GM21619 (cell line): ENCODE measurements at regions not wholly inside any gene's neighbourhood (a gene's known extent, or its start where the extent isn't known, plus 50 kb on each side); places are given as distances from the start of the nearest gene placed in this dataset.
"Not testable (repeated sequence)": the region's sequence is repeated elsewhere in the genome, so short reads cannot be mapped to it uniquely, and the experiment has no call there.

Experiments used
- ATAC-seq: cut with Tn5 transposase; IDR thresholded peaks from one replicate; pipeline ENCODE4 v1.9.1; 2021; ENCODE audit not compliant: unreplicated experiment

DNA sequence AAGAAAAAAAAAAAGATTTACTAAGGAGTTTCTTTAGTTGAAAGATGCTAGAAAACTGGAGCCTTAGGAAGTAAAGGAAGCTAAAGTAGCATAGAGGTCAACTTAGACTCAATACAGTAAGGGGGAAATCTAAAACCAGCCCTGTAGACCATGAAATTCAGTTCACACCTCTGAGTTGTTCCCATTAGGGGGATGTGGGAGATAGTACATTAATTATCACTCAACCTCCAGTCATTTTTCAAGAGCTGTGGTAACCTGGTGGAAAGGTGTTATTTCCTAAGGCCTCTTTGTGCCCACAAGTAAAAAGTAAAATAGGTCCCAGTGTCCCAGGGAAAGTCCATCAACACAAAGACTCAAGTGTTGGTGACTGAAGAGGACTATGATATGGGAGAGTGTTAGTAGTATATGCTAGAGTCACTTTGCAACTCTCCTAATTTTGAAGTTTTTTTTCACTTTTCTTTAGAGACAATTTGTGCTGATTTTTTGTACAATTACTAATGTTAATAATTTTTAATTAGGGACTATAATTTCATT, 1274.4 kb upstream of the EPHA6 start:
- ATAC-seq = no peak

DNA sequence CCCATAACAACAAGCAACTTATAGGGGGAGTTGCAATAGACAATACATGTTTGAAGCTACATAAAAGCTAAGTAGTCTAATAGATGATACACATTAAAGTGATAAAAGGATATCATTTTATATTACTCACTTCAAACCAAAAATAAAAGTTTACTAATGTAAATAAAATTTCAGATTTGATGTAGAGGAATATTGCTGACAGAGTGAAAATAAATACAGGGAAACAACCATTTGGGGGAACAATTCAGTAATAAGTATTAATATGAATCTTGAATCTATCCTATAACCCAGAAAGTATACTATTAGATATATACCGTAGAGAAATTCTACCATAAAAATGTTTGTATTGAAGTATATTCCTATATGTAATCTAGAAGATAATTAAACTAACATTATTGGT, 1248.9 kb upstream of the EPHA6 start:
- ATAC-seq = no peak

DNA sequence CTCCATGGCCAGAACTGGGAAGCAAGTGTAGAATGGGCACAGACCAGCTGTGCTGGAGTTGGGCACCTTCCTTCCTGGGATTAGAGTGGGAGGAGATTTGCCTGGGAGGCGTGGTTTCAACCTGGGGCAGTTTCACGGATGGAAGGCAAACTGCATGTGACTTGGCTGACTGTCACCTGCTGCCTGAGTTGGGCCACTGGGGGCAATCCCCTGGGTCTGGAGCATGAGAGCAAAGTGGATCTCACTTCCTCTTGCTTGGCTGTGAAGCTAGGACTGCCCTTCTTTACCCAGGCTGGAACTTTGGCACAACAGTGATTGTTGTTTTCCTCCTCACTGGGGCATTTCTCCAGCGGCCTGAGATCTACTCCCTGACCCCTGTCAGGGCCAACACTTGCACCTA, 1247.0 kb upstream of the EPHA6 start:
- no peak for ATAC-seq

DNA sequence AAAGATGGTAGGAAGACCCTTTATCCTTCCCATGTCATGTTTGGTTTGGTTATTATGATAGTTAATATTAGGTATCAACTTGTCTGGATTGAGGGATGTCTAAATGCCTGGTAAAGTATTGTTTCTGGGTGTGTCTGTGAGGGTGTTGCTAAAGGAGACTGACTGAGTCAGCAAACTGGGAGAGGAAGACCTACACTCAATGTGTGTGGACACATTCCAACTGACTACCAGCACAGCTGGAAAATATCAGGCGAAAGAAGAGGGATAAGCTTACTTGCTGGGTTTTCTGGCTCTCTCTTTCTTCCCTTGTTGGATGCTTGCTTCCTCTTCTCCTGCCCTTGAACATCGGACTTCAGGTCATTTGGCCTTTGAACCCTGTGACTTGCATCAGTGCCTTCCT, 1227.6 kb upstream of the EPHA6 start:
- ATAC-seq = no peak

DNA sequence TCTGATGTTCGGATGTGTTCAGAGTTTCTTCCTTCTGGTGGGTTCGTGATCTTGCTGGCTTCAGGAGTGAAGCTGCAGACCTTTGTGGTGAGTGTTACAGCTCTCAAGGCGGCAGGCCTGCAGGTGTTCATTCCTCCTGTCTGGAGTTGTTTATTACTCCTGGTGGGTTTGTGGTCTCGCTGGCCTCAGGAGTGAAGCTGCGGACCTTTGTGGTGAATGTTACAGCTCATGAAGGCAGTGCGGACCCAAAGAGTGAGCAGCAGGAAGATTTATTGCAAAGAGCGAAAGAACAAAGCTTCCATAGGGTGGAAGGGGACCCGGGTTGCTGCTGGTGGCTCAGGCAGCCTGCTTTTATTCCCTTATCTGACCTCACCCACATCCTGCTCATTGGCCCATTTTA, 1226.8 kb upstream of the EPHA6 start:
- ATAC-seq = not testable (repeated sequence)

DNA sequence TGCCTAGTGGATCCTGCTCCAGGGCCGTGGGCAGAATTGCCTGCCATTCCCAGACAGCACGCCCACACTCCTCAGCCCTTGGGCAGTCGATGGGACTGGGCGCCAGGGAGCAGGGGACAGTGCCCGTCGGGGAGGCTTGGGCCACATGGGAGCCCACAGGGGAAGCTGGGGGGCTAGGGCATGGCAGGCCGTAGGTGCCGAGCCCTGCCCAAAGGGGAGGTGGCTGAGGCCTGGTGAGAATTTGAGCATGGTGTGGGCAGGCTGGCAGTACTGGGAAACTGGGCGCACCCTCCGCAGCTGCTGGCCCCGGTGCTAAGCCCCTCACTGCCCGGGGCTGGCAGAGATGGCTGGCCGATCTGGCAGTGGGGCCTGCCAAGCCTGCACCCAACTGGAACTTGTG, 1225.9 kb upstream of the EPHA6 start:
- no peak for ATAC-seq

DNA sequence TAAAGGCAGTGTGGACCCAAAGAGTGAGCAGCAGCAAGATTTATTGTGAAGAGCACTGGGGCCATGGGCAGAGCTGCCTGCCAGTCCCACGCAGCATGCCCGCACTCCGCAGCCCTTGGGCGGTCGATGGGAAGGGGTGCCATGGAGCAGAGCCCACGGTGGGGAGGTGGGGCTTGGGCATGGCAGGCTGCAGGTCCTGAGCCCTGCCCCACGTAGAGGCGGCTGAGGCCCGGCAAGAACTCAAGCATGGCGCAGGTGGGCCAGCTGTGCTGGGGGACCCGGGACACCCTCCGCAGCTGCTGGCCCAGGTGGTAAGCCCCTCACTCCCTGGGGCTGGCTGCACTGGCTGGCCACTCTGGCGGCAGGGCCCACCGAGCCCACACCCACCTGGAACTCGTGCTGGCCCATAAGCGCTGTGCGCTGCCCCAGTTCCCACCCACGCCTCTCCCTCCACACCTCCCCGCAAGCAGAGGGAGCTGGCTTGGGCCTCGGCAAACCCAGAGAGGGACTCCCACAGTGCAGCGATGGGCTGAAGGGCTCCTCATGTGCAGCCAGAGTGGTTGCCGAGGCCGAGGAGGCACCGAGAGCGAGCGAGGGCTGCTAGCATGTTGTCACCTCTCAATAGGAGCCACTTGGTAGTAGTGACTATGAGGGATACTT, 1218.8 kb upstream of the EPHA6 start:
- ATAC-seq = no peak

DNA sequence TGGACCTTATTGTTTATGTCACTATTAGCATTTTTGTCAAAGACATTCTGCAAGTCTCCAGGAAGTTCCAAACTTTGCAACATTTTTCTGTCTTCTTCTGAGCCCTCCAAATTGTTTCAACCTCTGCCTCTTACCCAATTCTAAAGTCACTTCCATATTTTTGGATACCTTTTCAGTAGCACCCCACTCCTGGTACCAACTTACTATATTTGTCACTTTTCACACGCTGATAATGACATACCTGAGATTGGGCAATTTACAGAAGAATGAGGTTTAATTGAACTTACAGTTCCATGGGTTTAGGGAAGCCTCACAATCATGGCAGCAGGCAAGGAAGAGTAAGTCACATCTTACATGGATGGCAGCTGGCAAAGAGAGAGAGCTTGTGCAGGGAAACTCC, 1206.5 kb upstream of the EPHA6 start:
- no peak for ATAC-seq

DNA sequence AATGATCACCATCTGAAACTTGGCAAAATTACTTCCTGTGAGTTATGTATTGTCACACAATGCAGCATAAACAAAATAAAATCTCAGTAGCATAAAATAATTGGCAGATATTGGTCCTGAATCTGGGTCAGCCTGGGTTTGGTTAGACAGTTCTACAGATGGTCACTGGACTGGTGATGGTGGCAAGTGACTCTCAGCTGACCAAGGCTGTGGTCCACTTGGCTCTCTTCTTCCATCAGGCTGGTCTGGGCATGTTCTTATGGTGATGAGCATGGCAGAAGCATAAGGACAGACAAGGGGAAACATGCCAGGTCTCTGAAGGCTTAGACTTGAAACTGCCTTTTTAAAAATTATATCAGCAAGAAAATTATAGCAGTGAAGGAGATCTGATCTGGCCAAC, 1205.0 kb upstream of the EPHA6 start:
- no peak for ATAC-seq

DNA sequence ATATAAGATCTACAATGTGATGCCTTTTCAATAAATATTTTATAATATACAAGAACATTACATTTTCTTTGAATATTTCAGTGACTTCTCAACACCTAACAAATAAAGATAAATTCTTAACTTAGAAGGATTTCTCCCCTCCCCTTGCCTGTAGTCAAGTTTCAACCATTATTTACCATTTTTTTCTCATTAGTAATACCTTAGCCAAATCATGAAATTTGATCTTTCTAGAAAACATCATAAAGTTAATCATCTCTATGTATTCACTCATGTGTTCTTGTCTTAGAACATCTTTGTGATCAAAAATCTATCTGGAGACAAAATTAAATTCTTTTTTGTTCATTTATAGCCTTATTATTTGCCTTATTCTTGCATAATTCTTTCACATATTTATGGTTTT, 1201.8 kb upstream of the EPHA6 start:
- ATAC-seq = no peak

DNA sequence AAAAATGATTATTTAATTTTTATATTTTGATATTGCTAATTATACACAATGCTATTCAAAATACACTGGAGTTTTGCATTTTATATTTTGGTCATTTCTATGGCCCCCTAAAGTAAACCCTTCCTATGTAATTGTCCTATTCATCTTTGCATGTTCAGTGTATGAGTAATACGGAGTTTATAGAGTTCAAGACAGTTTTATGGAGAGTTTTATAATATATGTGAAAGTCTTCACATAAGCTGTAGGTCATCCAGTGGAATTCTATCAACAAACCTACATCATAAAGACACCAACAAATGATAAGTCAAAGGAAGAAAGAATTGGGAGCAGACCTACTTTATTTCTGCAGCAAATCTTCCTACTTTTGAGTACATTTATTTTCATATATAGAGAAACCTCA, 1200.4 kb upstream of the EPHA6 start:
- no peak for ATAC-seq

DNA sequence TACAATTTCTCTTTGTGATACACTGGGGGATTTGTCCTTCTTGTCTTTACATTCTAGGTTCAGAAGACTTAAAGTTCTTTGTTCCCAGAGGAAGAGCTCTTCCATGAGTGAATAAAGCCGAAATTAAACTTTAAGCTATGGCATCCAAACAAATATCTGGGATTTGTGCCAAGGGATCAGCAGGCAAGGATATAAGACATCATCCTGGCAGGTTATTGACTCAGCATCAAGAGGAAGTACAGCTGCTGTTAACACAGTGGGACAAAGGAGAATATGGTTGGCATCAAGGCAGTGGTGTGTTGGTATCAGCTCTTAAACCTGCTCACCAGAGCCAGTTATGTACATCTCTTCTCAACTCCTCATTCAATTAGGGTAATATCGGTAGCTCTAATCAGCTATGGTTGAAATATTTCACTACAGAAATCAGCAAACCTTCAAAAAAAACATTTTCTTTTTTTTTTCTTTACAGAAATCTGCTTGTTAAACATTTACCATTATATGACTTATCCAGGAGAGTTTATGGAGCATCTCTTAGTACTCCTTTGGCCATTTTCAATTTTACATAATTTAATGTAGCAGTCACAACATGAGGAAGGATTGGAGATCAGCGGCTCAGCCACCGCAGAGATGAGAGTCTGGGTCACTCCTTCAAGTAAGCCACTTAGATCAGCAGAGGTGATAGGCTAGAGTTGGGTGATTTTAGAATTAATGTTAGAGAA, 1198.6 kb upstream of the EPHA6 start:
- no peak for ATAC-seq

DNA sequence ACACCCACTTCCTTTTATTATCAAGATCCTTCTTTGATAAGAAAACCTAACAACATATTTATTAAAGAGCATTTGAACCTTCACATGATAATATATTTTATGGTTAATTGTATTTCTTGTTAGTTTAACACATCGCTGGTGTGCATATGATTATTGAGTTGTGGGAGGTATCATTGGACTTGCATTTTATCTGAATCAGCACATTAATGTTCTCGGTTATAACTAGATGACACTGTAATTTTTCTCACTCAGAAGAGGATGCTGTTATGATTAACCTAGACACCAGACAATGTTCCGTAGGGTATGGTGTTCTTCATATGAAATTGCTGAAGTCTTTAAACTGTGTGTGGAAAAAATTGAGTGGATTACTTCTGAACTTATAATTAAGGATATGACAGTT, 1188.3 kb upstream of the EPHA6 start:
- ATAC-seq = no peak

DNA sequence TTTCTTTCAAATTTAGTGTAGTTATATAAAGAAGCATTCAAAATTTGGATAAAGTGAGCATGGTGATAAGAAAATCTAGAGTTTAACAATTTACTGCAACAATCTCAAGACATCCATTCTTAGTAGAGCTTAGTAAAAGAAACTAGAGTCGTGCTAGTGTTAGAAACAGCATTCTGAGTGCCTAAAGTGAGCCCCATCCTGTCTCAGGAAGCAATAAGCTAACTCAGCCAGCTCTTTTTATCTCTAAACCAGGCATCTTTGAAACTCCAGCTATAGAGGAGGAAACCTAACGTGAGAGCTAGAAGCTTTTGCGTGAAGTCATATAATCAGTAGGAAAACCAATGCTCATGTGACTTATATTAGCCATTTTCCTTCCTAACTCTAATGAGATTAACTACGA, 1187.1 kb upstream of the EPHA6 start:
- no peak for ATAC-seq

DNA sequence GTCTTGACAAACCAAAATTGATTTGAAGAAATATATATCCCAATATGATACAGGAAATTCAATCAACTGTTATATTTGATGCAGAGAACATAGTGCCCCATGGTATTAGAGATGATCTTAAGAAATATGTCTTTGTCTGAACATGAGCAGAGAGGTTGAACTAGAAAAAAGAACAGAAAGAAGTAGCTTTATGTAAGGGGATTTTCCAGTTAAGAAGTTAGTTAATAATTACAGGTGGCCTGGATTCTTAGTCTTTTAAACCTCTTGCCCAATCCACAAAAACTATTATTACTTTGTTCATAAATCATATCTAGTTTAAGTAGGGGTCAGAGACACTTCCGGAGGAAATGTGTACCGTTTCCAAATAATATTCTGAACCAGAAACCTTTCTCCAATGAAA, 1186.7 kb upstream of the EPHA6 start:
- no peak for ATAC-seq

DNA sequence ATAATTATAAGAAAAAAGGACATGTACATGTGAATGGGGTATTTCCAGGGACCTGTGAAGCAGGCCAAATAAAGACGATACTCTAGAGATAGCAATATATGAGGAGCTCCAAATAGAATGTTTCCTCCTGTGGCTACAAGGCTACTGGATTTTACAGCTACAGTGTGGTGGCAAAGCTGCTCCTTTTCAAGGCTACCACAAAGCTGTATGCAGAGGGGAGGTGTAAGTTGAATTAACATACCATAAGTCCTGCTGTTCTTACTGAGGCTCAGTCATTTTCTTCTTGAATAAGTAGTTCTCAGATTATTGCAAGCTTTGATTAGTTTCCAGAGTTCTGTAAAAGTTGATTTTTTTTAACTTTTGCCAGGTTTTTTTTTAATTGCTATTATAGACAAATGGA, 1184.6 kb upstream of the EPHA6 start:
- no peak for ATAC-seq

DNA sequence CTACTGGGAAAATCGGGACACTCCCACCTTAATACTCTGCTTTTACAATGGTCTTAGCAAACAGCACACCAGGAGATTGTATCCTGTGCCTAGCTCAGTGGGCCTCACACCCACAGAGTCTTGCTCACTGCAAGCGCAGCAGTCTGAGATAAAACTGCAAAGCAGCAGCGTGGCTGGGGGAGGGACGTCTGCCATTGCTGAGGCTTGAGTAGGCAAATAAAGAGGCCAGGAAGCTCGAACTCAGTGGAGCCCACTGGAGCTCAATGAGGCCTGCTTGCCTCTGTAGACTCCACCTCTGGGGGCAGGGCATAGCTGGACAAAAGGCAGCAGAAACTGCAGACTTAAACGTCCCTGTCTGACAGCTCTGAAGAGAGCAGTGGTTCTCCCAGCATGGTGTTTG, 1169.1 kb upstream of the EPHA6 start:
- no peak for ATAC-seq

DNA sequence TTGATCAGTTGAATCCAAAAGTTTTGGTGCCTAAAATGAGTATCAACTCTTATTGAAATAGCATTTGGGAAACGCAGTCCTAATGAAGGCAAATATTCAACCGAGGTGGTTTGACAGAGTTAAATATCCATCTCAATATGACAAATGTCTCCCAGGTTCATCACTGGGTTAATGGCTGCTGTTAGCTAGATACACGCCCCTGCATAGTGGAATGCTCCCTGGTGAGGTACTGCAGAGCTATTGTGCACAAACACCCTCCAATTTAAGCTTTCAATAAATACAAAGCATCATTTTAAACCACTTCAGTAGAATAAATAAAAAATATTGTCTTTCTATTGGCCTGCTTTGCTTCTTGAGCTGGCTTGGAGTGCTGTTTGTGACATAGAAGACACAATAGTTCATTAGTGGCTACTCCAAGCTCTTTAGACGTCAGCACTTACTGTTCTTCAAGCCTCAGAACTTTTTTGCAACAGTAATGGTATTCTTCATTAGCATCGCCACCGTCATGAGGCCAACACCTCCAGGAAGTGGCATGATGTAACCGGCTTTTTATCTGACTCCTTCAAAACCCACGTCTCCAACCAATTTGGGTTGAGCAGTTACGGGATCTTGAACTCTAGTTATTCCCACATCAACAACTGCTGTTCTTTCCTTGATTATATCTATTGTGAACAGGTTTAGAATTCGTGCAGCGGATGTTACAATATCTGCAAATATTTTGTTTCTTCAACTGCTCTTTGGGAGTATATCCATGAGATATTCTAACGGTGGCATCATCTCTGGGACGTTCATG, 1159.6 kb upstream of the EPHA6 start:
- no peak for ATAC-seq

DNA sequence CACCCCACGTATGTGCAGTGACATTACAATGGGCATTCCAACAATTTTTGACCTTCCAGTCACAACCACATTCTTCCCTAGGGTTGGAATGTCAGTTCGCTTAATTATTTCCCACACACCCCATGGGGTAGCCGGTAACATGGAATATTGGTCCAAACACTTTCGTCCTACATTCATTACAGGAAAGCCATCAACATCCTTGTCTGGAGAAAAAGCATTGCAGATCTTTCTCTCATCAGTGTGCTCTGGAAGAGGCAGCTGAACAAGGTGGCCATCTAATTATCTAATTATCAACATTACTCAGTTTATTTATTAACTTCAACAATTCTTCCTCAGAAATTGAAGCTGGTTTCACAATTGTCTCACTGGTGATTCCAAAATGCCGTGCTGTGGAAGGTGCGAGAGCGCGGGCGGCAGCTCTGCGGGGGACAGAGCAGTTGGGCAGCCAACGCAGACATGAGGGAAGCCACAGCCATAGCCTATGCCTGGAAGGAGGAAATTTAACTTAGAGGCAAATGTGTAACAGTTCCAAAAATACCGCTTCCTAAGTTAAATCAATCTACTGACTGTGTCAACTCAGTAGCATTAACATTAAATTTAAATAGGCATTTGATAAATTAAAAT, 1158.9 kb upstream of the EPHA6 start:
- no peak for ATAC-seq

DNA sequence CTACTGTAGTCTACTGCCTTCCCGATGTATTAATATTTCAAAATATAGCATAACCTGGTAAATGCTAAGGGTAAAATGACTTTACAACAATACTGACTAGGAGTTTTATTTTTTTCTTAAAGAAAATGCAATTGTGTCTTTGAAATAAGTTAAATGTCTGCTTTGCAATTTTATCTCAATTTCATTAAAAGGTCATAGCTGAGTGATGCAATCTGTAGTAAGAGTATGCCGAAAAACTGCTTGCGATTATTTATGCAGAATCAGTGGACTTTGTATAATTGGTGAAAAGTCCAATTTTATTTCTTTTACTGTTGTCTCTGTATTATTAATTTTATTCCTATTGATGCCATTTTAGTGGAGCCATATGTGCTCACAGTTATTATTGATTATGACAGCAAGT, 1143.6 kb upstream of the EPHA6 start:
- no peak for ATAC-seq

DNA sequence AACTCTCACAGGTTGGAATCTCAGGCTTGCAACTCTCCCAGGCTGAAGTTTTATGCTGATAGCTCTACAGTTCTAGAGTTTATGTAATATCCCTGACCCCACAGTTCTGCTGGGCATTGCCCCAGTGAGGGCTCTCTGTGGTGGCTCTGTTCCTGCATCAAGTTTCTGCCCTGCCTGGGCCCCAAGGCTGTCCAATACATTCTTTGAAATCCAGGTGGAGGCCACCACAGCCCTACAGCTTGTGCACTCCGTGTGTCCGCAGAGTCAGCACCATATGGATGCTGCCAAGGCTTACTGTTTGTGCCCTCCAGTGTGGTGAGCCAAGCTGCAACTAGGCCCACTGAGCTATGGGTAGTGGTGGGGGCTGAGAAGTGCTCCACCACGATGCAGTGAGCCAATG, 1141.2 kb upstream of the EPHA6 start:
- ATAC-seq = no peak
